SU-DHL-6 (cell line): ENCODE measurements at regions not wholly inside any gene's neighbourhood (a gene's known extent, or its start where the extent isn't known, plus 50 kb on each side); places are given as distances from the start of the nearest gene placed in this dataset.

Experiments used
- CTCF ChIP-seq: fragments of 200-600 bp; sonication (generic); IDR thresholded peaks from one replicate; pipeline ENCODE4 v1.5.1; 2017; ENCODE audit warnings: antibody characterized with exemption, mild to moderate bottlenecking, low read length, moderate library complexity; ENCODE audit not compliant: insufficient read depth, poor library complexity, severe bottlenecking
- EZH2phosphoT487 ChIP-seq: fragments of 200-600 bp; sonication (generic), shearing (Covaris generic); conservative IDR thresholded peaks from 2 replicates; pipeline ENCODE4 v1.6.1; 2018; ENCODE audit warnings: mild to moderate bottlenecking, antibody characterized with exemption, low read length, moderate library complexity, mixed read lengths

DNA sequence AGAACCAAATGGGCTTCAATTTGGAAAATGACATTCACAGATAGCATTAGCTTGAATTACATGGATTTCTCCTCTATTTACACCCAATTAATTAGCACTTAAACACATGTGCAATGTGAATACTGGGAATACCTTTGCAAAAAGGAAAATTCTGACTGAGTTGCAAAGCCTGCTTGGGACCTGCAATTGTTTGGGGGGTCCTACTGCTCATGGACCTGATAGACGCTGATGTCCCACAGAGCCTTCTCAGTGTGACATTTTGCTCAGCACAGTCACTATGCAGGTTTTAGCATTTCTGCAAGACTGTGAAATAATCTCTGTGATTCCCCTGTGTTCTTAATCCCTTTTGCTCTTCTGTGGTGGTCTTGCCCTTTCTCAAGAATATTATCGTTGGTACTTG is 101.2 kb upstream of the PGRMC2 start:
- no peak for TF ChIP-seq CTCF
- TF ChIP-seq EZH2phosphoT487 = no peak
